Fibroblast of lung (primary cell): ENCODE measurements at regions not wholly inside any gene's neighbourhood (a gene's known extent, or its start where the extent isn't known, plus 50 kb on each side); places are given as distances from the start of the nearest gene placed in this dataset.

Experiments
- EZH2 ChIP-seq: IDR thresholded peaks from 2 replicates; pipeline ENCODE4 v1.5.1; 2012; ENCODE audit warnings: low read length, control low read depth, mild to moderate bottlenecking; ENCODE audit errors: missing control alignments
- TF ChIP-seq, protein P1 (sequence below), 2 donors: IDR thresholded peaks in 1 of 2; conservative IDR thresholded peaks in 1 of 2; 1 replicate in 1 of 2; 2 replicates in 1 of 2; pipeline ENCODE4 v1.5.1; 2011 to 2012; ENCODE audit warnings: low read length in 2 of 2, control low read depth in 1 of 2, inconsistent platforms in 1 of 2, low read depth in 1 of 2, mild to moderate bottlenecking in 1 of 2

DNA sequence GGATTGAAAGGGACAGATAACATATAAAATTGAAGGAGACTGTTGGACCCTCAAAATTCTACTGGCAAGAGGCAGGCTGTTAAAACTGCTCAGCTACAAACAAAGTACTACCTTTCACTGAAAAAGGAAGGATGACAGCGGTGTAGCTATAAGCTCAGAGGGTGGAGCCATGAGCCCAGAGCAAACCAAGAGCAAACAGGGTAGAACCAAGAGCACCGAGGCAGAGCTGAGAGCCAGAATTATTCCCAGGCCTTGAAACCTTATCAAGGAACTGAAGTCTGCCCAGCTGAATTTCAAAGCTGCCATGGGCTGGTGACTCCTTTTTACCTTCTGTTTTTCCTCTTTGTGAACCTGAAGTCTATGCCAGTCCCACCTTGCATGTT, 74.7 kb upstream of the SLC4A11 start:
- TF ChIP-seq, protein P1, sequence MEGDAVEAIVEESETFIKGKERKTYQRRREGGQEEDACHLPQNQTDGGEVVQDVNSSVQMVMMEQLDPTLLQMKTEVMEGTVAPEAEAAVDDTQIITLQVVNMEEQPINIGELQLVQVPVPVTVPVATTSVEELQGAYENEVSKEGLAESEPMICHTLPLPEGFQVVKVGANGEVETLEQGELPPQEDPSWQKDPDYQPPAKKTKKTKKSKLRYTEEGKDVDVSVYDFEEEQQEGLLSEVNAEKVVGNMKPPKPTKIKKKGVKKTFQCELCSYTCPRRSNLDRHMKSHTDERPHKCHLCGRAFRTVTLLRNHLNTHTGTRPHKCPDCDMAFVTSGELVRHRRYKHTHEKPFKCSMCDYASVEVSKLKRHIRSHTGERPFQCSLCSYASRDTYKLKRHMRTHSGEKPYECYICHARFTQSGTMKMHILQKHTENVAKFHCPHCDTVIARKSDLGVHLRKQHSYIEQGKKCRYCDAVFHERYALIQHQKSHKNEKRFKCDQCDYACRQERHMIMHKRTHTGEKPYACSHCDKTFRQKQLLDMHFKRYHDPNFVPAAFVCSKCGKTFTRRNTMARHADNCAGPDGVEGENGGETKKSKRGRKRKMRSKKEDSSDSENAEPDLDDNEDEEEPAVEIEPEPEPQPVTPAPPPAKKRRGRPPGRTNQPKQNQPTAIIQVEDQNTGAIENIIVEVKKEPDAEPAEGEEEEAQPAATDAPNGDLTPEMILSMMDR (conservative IDR thresholded peaks at IDR 0.05 in 1 of 2, IDR thresholded peaks at IDR 0.05 in 1 of 2; ENCODE audit: low read depth in 1 of 2, low read length in 2 of 2) = no peak
- no peak for TF ChIP-seq EZH2
